Thoracic aorta (tissue), 2 donors: ENCODE measurements at regions not wholly inside any gene's neighbourhood (a gene's known extent, or its start where the extent isn't known, plus 50 kb on each side); places are given as distances from the start of the nearest gene placed in this dataset.

Experiments
- ATAC-seq: fragments of 150-250 bp; one replicate; pipeline ENCODE4 v1.8.0; 2017; ENCODE audit warnings: low read depth; ENCODE audit not compliant: insufficient number of reproducible peaks, low FRiP score
- DNase-seq: peaks from one replicate; pipeline ENCODE4 v3.0.0-alpha.2; 2020; ENCODE audit warnings: low spot score
- H3K27ac ChIP-seq, 2 donors: fragments of 200-600 bp; sonication (generic); 1 replicate in 1 of 2; 2 replicates in 1 of 2; pipeline ENCODE4 v1.5.1; 2016; ENCODE audit warnings: mild to moderate bottlenecking in 2 of 2, moderate library complexity in 2 of 2
- H3K27me3 ChIP-seq: fragments of 200-600 bp; sonication (generic); replicated peaks from 2 replicates; pipeline ENCODE4 v1.6.0; 2016; ENCODE audit warnings: mild to moderate bottlenecking; ENCODE audit not compliant: insufficient read depth
- H3K36me3 ChIP-seq: fragments of 200-600 bp; sonication (generic); one replicate; pipeline ENCODE4 v1.5.1; 2016
- H3K4me1 ChIP-seq, 2 donors: fragments of 200-600 bp; sonication (generic); 1 replicate in 1 of 2; 2 replicates in 1 of 2; pipeline versions ENCODE4 v1.5.1 to v1.6.0; 2016; ENCODE audit warnings: low read depth in 2 of 2, mild to moderate bottlenecking in 1 of 2; ENCODE audit not compliant: control insufficient read depth in 1 of 2
- H3K4me3 ChIP-seq: fragments of 200-600 bp; sonication (generic); 2 replicates; pipeline ENCODE4 v1.5.1; 2016; ENCODE audit warnings: mild to moderate bottlenecking
- H3K9me3 ChIP-seq: fragments of 200-600 bp; sonication (generic); 2 replicates; pipeline ENCODE4 v1.5.1; 2016
- CTCF ChIP-seq: fragments of 200-600 bp; sonication (generic); IDR thresholded peaks from one replicate; pipeline ENCODE4 v1.5.1; 2019; ENCODE audit warnings: antibody characterized with exemption

- no peak overlapping the region for H3K4me3 ChIP-seq
- no peaks in the 10 kb centered on the region for H3K9me3 ChIP-seq
- ATAC-seq = no peak
- H3K4me1 ChIP-seq = no peaks in the 10 kb centered on the region
- no peaks in the 10 kb centered on the region for H3K36me3 ChIP-seq
- H3K27me3 ChIP-seq = no peaks in the 10 kb centered on the region
- no peak for DNase-seq
- TF ChIP-seq CTCF = no peak
- H3K27ac ChIP-seq = no peak overlapping the region
Measured at GRCh38 chr4:153922148-153922547, 133.3 kb upstream of the SFRP2 start.

DNA sequence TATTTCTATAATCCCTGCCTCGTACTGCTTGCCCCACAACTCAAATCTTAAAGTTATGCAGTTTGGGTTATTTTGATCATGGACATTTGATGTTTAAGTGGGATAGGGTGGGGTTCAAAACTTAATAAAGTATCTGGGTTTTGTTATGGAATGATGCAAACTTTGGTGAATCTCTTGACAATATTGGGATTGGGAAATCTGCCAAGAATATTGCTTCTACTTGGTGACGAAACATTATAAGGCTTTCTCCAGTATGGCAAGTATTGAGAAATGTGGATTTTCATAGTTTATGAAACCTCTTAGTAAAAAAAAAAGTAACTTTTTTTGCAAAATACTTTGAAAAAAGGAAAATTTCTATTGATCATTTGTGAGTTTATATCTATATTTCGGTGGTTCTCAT is 130.8 kb upstream of the SFRP2 start:
- no peaks in the 10 kb centered on the region for H3K9me3 ChIP-seq
- TF ChIP-seq CTCF = no peak
- H3K27me3 ChIP-seq = no peaks in the 10 kb centered on the region
- no peak overlapping the region for H3K27ac ChIP-seq
- ATAC-seq (no peak), DNase-seq (no peak)
- no peak overlapping the region for H3K4me3 ChIP-seq
- H3K4me1 ChIP-seq = no peaks in the 10 kb centered on the region
- no peaks in the 10 kb centered on the region for H3K36me3 ChIP-seq

DNA sequence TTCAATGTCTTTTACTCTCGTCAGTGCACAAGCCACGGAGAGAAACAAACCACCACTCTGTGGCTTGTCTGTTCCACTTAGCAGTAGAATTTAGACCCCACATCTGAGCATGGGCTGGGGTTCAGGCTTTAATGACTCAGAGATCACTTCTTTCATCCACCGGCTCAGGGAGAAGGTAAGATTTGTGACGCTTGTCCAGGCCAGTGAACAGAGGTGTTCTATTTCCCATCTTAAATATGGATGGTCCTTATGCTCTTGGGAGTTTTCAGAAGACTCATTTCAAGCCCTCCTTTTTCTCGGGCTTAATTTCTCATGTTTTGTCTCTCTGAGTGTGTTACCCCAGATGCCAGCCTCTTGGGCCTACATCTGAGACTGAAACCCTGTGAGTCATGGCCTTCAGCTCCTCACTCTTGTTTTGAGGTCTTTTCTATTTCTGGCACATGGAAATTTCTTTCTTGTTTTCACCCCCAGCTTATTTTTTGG is 127.4 kb upstream of the SFRP2 start:
- no peaks in the 10 kb centered on the region for H3K4me1 ChIP-seq
- DNase-seq (no peak), ATAC-seq (no peak)
- no peak overlapping the region for H3K4me3 ChIP-seq
- no peaks in the 10 kb centered on the region for H3K36me3 ChIP-seq
- H3K9me3 ChIP-seq = no peaks in the 10 kb centered on the region
- no peak overlapping the region for H3K27ac ChIP-seq
- no peak for TF ChIP-seq CTCF
- no peaks in the 10 kb centered on the region for H3K27me3 ChIP-seq

GRCh38 chr4:153912301-153912700 is 123.4 kb upstream of the SFRP2 start:
- Histone ChIP-seq H3K27ac (no peak overlapping the region), H3K9me3 (no peaks in the 10 kb centered on the region), H3K4me1 (no peaks in the 10 kb centered on the region), H3K27me3 (no peaks in the 10 kb centered on the region), H3K36me3 (no peaks in the 10 kb centered on the region), H3K4me3 (no peak overlapping the region)
- ATAC-seq = no peak
- no peak for DNase-seq
- TF ChIP-seq CTCF = no peak

DNA sequence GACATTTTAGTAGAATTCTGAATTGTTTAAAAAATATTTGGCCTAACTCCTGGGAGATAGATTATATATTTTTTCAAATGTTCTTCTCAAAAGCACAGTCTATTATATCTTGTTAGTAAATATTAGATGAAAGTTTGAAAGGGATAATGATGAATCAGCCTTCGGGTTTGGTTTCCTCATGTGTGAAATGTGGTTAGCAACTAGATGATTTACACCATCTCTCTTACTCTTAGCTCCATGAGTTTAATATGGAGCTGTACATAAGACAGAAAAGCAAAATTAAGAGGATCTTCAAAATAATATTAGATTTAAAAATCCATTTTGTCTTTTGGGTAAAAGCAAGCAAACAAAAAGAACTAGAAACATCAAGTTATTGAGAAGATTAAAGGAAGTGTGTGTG is 120.8 kb upstream of the SFRP2 start:
- no peak for ATAC-seq
- Histone ChIP-seq H3K36me3 (no peaks in the 10 kb centered on the region), H3K27me3 (no peaks in the 10 kb centered on the region), H3K9me3 (no peaks in the 10 kb centered on the region), H3K4me1 (no peaks in the 10 kb centered on the region), H3K4me3 (no peak overlapping the region), H3K27ac (no peak overlapping the region)
- no peak for DNase-seq
- TF ChIP-seq CTCF = no peak
